ENCODE measurements at regions not wholly inside any gene's neighbourhood (a gene's known extent, or its start where the extent isn't known, plus 50 kb on each side); places are given as distances from the start of the nearest gene placed in this dataset.
"Not testable (repeated sequence)": the region's sequence is repeated elsewhere in the genome, so short reads cannot be mapped to it uniquely, and the experiment has no call there.

GRCh38 chr1:4068076-4068475 lies 168.0 kb upstream of the C1orf174 start:
- DNase-seq: no peak

GRCh38 chr1:4071653-4072052 lies 171.6 kb upstream of the C1orf174 start:
- DNase-seq: peak; percentile 80

- DNase-seq: no peak
These were observed 172.5 kb upstream of the C1orf174 start for GRCh38 chr1:4072481-4073153.

GRCh38 chr1:4075436-4076225 lies 175.6 kb upstream of the C1orf174 start:
- no peak for DNase-seq

GRCh38 chr1:4076346-4076745 lies 176.3 kb upstream of the C1orf174 start:
- DNase-seq: no peak

GRCh38 chr1:4078091-4078962 lies 178.3 kb upstream of the C1orf174 start:
- not testable (repeated sequence) for DNase-seq

GRCh38 chr1:4079815-4080214 lies 179.7 kb upstream of the C1orf174 start:
- no peak for DNase-seq

GRCh38 chr1:4081806-4082711 lies 182.0 kb upstream of the C1orf174 start:
- DNase-seq: peak; percentile 55

- peak; percentile 65 for DNase-seq
These were observed 183.4 kb upstream of the C1orf174 start for GRCh38 chr1:4083231-4084047.

- DNase-seq: peak; percentile 36
These were observed 184.0 kb upstream of the C1orf174 start for GRCh38 chr1:4084048-4084431.

- DNase-seq: no peak
These were observed 184.4 kb upstream of the C1orf174 start for GRCh38 chr1:4084446-4084845.

GRCh38 chr1:4084896-4085295 lies 184.8 kb upstream of the C1orf174 start:
- no peak for DNase-seq

GRCh38 chr1:4085546-4085945 lies 185.5 kb upstream of the C1orf174 start:
- peak; percentile 64 for DNase-seq

- DNase-seq: peak; percentile 31
These were observed 186.2 kb upstream of the C1orf174 start for GRCh38 chr1:4086085-4086850.

GRCh38 chr1:4086921-4087320 lies 186.8 kb upstream of the C1orf174 start:
- no peak for DNase-seq

GRCh38 chr1:4087530-4088420 lies 187.7 kb upstream of the C1orf174 start:
- no peak for DNase-seq

- no peak for DNase-seq
These were observed 188.6 kb upstream of the C1orf174 start for GRCh38 chr1:4088676-4089075.

GRCh38 chr1:4089421-4090175 lies 189.5 kb upstream of the C1orf174 start:
- DNase-seq: no peak

GRCh38 chr1:4090556-4090955 lies 190.5 kb upstream of the C1orf174 start:
- DNase-seq: no peak

Measured in eye (tissue), 1 donor.